ENCODE measurements at regions not wholly inside any gene's neighbourhood (a gene's known extent, or its start where the extent isn't known, plus 50 kb on each side); places are given as distances from the start of the nearest gene placed in this dataset.

- no peak for TF ChIP-seq POLR2A (IDR thresholded peaks at IDR 0.05)
- TF ChIP-seq CTCF (IDR thresholded peaks at IDR 0.05) = no peak
Observed at GRCh38 chr5:152861231-152861630, 456.2 kb upstream of the NMUR2 start.

All from lower leg skin (tissue), 3 donors.